GM21825 (cell line): ENCODE measurements at regions not wholly inside any gene's neighbourhood (a gene's known extent, or its start where the extent isn't known, plus 50 kb on each side); places are given as distances from the start of the nearest gene placed in this dataset.

Experiments used
- ATAC-seq: cut with Tn5 transposase; IDR thresholded peaks from one replicate; pipeline ENCODE4 v1.9.1; 2021; ENCODE audit warnings: mild to moderate bottlenecking, moderate library complexity; ENCODE audit not compliant: unreplicated experiment

- ATAC-seq = no peak
These were observed 401.3 kb upstream of the PIK3C3 start for GRCh38 chr18:41553716-41554115.

DNA sequence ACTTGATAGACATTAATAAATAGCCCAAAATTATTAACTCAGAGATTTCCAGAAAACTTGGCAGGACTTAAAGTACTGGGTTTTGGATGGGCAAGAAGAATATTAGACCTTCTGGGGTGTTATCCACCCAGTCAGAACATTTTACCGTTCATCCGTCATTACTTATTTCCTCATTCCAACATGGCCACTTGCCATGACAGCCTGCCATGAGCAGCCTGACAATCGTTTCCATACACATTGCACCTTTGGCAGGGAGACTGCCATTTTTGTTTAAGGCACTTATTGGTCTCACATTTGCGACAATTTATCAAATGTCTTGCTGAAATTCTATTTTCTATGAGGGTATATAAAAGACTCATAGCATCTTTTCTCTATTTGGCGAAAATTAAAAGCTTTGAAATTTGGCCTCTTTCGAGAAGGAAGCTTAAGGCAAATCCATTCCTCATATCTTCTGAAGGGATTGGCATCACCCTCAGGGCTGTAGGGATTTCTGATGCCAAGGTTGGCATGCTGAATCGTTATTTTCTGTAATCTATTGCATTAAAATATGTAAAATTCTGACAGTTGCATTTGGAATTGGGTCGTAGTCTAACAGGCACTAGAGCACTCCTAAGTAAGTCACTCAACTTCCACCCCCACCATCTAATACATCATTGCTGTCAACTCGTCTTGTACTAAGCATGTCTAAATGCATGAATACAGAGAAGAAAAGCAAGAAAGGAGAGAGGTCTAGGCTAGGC, 406.3 kb upstream of the PIK3C3 start:
- no peak for ATAC-seq

DNA sequence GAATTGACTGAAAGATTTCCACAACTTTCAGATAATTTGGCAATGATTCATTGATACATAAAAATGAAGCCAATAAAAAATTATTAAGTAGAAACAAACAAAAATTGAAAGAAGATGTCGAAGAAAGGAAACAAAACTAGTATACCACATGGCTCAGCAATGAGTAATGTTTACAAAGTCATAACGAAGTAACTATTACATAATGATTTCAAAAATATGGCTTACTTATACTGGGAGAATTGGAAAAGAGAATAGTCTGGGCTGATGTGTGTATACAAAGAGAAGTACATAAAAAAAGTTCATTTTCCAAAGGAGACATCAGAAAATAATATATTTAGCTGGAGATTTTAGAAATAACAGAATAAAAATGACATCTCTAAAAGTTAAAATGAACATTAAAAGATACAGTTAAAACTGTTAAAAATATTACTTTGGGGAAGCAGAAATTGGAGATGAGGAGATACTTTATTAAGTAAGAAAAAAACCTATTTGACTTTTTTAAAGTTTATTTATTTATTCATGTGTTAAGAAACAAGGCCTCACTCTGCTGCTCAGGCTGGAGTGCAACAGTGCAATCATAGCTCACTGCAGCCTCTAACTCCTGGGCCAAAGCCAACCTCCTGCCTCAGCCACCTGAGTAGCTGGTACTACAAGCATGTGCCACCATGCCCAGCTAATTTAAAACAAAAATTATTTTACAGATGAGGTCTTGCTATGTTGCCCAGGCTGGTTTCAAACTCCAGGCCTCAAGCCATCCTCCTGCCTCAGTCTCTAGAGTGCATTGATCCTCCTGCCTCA, 409.7 kb upstream of the PIK3C3 start:
- no peak for ATAC-seq

DNA sequence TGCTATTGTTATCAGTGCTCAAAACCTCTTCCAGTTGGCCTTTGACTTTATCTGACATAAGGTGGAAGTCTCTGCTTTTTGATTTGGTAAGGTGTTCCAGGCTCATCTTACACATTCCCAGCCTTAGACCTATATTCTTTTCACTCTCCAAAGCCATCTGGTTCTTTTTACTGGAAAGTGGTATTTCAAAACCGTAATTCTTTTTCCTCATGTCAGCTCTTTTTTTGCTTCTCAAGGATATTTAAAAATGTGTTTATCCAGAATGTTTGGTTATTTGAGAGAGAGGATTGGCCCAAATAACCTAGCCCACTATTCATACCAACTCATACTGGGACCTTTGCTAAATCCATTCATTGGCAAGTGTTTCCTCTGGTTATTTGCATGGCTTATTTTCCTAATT, 411.2 kb upstream of the PIK3C3 start:
- ATAC-seq = no peak

GRCh38 chr18:41540237-41540871, 414.7 kb upstream of the PIK3C3 start:
- no peak for ATAC-seq

- no peak for ATAC-seq
These were observed 416.3 kb upstream of the PIK3C3 start for GRCh38 chr18:41538751-41539150.

DNA sequence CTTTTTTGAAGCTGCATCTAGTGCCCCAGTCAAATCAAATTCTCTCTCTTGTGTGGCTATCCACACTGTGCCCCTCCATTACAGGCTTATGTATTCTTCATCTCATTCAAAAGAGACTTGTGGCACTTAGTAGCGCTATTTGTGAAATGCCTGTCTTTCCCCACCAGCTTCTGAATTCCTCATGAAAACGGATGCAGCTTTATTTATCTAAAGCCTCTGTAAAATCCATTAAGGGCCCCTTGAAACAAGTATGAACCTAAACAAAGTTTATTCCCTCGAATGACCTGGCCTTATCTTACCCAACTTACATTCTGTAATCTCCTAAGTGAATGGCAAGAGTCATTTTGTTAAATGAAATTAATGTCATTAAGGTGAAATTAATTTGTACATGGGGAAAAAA, 417.4 kb upstream of the PIK3C3 start:
- ATAC-seq = no peak

DNA sequence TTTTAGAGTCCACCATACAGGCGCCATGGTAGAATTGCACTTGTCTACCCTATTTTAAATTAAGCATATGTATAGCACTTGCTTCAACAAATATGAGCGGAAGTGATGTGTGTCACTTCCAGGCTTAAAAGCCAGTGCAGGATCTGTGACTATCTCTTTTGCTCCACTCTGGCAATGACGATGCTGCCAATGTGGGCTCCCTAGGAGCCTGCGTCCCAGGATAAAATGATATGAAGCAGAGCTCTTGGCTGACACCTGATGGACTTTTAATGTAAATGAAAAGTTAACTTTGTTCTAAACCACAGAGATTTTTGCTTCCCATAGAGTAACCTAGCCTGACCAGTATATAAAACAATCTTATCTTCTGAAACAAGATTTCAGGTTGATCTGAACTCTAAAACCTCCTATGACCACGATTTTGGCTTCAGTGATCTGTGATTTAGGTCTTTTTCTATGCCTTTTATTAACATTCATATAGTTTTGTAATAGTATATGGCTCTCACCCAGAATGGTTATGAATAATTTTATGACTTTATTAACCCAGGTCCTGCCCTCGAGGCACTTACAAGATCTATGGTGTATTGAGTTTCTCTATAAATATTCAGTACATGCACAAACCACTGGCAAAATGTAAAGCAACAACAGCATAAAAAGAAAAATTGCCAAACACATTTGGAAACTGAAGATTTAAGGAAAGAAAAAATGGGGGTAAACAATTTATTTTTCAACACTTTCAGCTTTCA, 422.5 kb upstream of the PIK3C3 start:
- no peak for ATAC-seq

DNA sequence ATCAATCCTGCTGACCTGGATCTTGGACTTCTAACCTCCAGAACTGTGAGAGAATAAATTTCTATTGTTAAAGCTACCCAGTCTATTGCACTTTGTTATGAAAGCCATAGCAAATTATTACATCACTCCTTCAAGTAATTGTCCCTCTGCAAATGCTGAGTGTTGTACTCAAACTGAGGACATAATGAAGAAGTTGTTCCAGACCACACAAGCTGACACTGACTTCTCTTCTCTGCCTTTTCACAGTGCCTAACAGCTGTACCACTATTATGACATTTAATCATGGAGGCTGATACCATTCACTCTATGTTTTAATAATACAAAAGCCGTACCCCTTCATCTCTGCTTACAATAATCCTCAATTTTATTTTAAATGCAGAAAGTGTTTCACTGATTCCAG, 424.1 kb upstream of the PIK3C3 start:
- no peak for ATAC-seq

- no peak for ATAC-seq
These were observed 425.9 kb upstream of the PIK3C3 start for GRCh38 chr18:41529093-41529492.

GRCh38 chr18:41526054-41526453, 429.0 kb upstream of the PIK3C3 start:
- ATAC-seq = no peak

DNA sequence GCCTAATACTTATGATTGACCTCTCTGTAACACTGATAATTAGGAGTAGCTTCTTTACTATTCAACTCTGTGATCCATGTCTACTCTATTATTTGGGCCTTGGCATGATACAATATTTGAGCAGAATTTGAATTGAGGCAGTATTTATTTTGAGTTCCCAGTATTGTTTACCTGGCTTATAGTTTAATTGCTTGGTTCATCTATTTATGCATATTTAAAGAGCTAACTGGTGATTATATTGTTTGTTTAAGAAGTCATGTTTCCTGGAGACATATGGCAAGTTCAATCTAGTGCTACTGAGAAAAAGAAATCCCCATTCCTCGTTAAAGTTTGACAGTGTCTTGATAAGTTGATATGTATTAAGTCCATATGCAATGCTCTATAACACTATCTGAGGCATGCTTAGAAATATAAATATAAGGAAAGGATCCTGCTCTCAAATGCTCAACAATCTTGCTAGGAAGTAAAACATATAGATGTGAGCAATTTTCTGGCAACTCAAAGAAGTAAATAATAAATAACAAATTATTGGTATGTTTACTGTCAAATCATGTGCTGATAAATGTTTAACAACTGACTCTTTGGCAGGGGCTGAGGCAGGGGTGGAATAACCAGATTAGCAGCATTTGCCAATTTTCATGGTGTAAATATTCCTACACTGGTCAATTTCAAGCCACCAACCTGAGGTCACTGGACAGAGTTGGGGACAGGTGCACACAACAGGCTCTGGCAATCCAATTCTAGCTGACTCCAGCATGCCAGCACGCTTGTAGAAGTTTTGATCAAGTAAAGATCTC, 430.2 kb upstream of the PIK3C3 start:
- ATAC-seq = no peak

GRCh38 chr18:41517142-41517541, 437.9 kb upstream of the PIK3C3 start:
- ATAC-seq = no peak

DNA sequence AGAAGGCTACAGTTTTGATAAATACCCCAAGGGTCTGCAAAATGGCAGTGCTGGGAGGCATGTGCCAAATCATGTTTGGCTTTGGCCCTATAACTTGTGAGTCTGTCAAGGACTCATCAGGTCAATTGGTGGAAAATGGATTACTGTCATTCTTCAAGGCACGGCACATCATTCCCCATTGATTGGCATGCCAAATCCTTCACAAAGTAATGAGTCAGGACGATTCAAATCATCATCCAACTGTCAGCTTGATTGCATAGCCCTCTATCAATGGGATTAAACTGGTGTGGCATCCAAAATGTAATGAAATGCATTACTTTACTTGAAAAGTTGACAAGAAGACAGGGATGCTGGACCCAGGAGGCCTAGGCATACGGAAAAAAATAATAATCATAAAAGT, 441.6 kb upstream of the PIK3C3 start:
- ATAC-seq = no peak

DNA sequence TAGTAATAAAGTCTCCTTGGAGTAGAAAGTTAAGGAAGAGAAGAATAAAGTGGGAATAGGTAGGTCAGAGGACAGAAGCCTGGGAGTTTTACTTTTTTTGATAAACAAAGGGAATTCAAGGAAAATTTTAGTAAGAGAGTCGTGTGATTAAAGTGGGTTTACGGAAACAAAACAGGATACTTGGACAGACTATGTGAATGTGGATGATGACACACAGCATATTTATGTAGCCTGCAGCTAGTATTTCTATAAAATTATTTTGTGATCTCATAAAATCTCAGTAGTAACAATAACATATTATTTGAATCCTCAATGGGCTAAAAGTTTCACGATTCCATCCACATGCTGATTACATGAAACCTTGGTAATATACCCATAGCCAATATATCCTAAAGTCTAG, 450.7 kb upstream of the PIK3C3 start:
- ATAC-seq = no peak

- no peak for ATAC-seq
These were observed 453.2 kb upstream of the PIK3C3 start for GRCh38 chr18:41501848-41502247.

DNA sequence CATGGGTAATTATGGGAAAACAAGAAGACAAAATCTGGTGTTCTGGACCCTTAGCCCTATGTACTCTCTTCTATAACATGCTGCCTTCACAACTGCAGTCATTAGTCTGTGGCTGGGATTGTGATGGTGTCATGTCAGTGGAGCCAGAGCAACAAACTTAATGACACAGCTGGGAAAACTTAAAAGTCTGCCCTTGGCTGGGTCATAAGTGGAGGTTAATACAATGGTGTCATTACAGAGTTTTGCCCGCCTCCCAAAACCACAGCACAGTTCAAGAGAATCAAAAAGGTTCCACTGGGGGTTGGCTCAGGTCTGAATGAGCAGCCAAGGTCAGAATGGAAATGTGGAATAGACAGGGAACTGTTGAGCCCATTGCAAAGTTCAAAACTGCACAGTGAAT, 455.7 kb upstream of the PIK3C3 start:
- no peak for ATAC-seq

DNA sequence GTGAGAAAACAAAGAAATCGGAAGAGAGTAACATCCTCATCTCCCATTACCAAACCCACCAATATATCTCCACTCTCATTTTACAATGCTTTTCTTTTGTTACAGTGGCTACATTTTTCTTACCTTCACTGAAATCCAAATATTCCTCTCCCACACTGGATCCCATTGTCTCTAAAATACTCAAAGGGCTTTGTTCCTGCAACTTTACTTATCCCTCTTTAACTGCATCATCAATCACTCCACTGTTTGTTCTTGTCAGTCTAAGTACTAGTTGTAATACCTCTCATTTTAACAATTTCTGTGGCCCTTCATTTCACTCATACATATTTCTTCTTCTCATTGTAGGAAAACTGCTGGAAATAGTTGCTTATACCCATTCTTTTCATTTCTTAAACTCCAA, 464.2 kb upstream of the PIK3C3 start:
- ATAC-seq = no peak

DNA sequence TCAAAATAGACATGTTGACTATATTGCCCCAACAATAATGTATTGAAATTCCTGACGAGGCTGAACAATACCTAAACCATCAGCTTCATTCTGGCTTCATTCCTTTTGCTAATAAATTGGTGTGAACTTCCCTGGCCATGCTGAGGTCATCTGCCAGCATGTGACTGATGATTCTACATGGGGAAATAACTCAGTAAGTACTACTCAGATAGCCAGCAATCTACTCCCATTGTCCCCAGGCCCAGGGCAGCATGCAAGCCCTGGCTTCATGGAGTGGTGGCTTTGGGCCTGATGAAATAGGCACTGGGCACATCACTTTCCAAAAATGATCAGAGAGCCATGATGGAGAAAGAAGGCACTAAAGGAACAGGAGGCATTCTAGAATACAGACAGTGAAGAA, 468.5 kb upstream of the PIK3C3 start:
- ATAC-seq = no peak

DNA sequence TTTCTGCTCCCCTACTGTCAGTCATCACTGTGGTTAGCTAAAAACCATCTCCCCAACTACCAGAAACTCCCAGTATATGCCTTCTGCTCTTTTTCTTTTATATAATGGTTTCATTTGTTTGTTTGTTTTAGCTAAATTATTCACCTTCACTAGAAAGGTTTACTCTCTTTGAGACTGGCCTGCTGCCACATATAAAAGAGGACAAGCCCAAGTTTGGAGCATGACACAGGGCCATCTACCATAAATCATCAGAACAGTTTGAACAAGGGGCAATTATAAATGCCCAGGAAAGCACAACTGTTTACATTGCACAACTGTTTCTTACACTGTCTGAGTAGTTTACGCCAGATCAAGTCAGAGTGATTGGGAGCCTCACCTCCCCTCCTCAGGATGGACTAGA, 471.0 kb upstream of the PIK3C3 start:
- no peak for ATAC-seq

DNA sequence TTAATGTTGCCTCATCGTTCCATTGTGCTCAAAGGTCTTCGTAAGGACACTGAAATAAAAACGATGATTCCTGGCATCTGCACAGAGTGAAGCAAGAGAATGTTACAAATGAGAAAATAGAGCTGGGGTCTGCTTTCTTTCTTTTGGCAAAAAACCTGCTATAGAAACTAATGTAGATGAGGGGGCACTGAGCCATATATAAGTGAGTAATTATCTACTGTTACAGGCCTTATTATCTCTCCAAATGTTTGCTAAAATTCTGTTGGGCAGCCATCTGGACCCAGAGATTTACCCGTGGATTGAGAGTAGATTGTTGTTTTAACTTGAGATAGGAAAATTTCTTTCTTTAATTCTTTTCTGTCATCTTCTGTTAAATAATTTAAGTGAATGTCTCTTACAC, 472.5 kb upstream of the PIK3C3 start:
- ATAC-seq = no peak
